ENCODE measurements at regions not wholly inside any gene's neighbourhood (a gene's known extent, or its start where the extent isn't known, plus 50 kb on each side); places are given as distances from the start of the nearest gene placed in this dataset.

- DNase-seq: no peak
- POLR2A ChIA-PET: no interaction called here
- peaks cover 5 to 21% of the 10 kb centered on the region in 2 experiments; a peak in 3 of 4 replicates for H3K4me1 ChIP-seq (ENCODE audit: control insufficient read depth in 1 of 2, insufficient read depth in 2 of 2, low read depth in 1 of 2, low read length in 1 of 2)
These were observed 175.0 kb upstream of the NUDT4 start for GRCh38 chr12:93202688-93203087.

DNA sequence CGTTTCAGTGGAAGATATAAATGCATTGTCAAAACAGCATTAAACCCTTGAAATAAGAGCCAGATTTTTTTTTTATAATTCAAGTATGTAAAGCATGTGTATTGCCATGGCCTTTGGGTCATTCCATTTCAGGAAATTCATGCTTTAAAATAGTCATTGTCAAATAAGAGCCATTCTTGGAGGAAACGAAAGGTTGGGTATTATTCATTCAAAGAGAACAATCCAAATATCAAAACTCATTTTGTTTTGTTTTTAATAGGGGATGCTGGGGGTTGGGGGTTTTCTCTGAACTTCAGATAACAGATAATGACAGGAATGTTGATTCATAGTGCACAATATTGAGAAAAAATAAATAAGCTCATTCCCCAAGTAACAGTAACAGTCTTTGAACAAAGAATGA is 174.4 kb upstream of the NUDT4 start:
- no peaks in the 10 kb centered on the region for H3K9me3 ChIP-seq
- H4K20me1 ChIP-seq (ENCODE audit: insufficient read depth): no peaks in the 10 kb centered on the region
- ChIA-PET POLR2A (no interaction called here), CTCF (interaction anchor here (0.6 to 1.4 kb wide), 2 partner anchors 12 to 1821 kb away, joined by 3 read pairs; no protein-coding TSS in a partner anchor)
- H3K9me2 ChIP-seq: no peaks in the 10 kb centered on the region
- no peaks in the 10 kb centered on the region for H3K36me3 ChIP-seq (replicated peaks in 1 of 2; ENCODE audit: control insufficient read depth in 1 of 2, insufficient read depth in 2 of 2, low read length in 1 of 2)
- H3K79me2 ChIP-seq (ENCODE audit: insufficient read depth): no peaks in the 10 kb centered on the region
- no peak overlapping the region for H3K9ac ChIP-seq
- H3F3A ChIP-seq (replicated peaks; ENCODE audit: insufficient read depth): peaks cover 4% of the 10 kb centered on the region
- no peak overlapping the region for H3K4me3 ChIP-seq (ENCODE audit: low read depth in 2 of 2, low read length in 1 of 2)
- no peaks in the 10 kb centered on the region for H3K27me3 ChIP-seq (ENCODE audit: insufficient read depth)
- DNase-seq: no peak
- 52% methylated on average over 2 of the region's 2 CpGs for WGBS (ENCODE audit: low lambda C conversion rate)
- H3K27ac ChIP-seq (ENCODE audit: low read depth in 2 of 2, low read length in 1 of 2): no peak overlapping the region; a peak in 1 of 4 replicates
- no peak overlapping the region for H3K4me2 ChIP-seq
- H3K4me1 ChIP-seq (ENCODE audit: control insufficient read depth in 1 of 2, insufficient read depth in 2 of 2, low read depth in 1 of 2, low read length in 1 of 2): peaks cover 3 to 17% of the 10 kb centered on the region in 2 experiments; a peak in 2 of 4 replicates
- H2AFZ ChIP-seq (ENCODE audit: low read depth): no peak overlapping the region
- TF ChIP-seq RCOR1 (IDR thresholded peaks at IDR 0.05; ENCODE audit: low read length): no peak
- TF ChIP-seq TEAD4 (IDR thresholded peaks at IDR 0.05; ENCODE audit: borderline replicate concordance, insufficient read depth): no peak
- no peak for TF ChIP-seq TAF1 (IDR thresholded peaks at IDR 0.05; ENCODE audit: borderline replicate concordance, low read depth, low read length)
- TF ChIP-seq MAX (IDR thresholded peaks at IDR 0.05; ENCODE audit: low read depth): no peak
- TF ChIP-seq, protein P1, sequence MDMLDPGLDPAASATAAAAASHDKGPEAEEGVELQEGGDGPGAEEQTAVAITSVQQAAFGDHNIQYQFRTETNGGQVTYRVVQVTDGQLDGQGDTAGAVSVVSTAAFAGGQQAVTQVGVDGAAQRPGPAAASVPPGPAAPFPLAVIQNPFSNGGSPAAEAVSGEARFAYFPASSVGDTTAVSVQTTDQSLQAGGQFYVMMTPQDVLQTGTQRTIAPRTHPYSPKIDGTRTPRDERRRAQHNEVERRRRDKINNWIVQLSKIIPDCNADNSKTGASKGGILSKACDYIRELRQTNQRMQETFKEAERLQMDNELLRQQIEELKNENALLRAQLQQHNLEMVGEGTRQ (IDR thresholded peaks at IDR 0.05; ENCODE audit: borderline replicate concordance, low read depth, low read length): no peak
- no peak for TF ChIP-seq FOXJ3 (CRISPR knock-in tag; IDR thresholded peaks at IDR 0.05)
- TF ChIP-seq POLR2AphosphoS5 (IDR thresholded peaks at IDR 0.05; ENCODE audit: low read depth, low read length): no peak
- no peak for TF ChIP-seq SMC3 (IDR thresholded peaks at IDR 0.05; ENCODE audit: low read depth, low read length)
- no peak for TF ChIP-seq MEF2A (IDR thresholded peaks at IDR 0.05; ENCODE audit: borderline replicate concordance, low read depth)
- no peak for TF ChIP-seq RAD21 (IDR thresholded peaks at IDR 0.05; ENCODE audit: low read length)
- no peak for TF ChIP-seq TCF12 (IDR thresholded peaks at IDR 0.05)
- no peak for TF ChIP-seq FOSL2 (IDR thresholded peaks at IDR 0.05; ENCODE audit: borderline replicate concordance, low read depth)
- TF ChIP-seq PBX3 (IDR thresholded peaks at IDR 0.05): no peak
- no peak for TF ChIP-seq RFX5 (IDR thresholded peaks at IDR 0.05; ENCODE audit: low read length)
- no peak for TF ChIP-seq GABPA (IDR thresholded peaks at IDR 0.05; ENCODE audit: low read depth)
- no peak for TF ChIP-seq SIN3A (IDR thresholded peaks at IDR 0.05; ENCODE audit: borderline replicate concordance, low read depth, low read length)

More at GRCh38 chr12:93202688-93203087, 175.0 kb upstream of the NUDT4 start:
- Histone ChIP-seq H3K9me2 (no peaks in the 10 kb centered on the region), H3K4me2 (no peak overlapping the region), H3K27me3 (ENCODE audit: insufficient read depth) (no peaks in the 10 kb centered on the region), H3F3A (replicated peaks; ENCODE audit: insufficient read depth) (peaks cover 10% of the 10 kb centered on the region), H3K79me2 (ENCODE audit: insufficient read depth) (no peaks in the 10 kb centered on the region), H3K4me3 (ENCODE audit: low read depth in 2 of 2, low read length in 1 of 2) (no peak overlapping the region), H3K27ac (ENCODE audit: low read depth in 2 of 2, low read length in 1 of 2) (no peak overlapping the region), H3K9ac (no peak overlapping the region), H4K20me1 (ENCODE audit: insufficient read depth) (no peaks in the 10 kb centered on the region), H3K9me3 (no peaks in the 10 kb centered on the region), H3K36me3 (replicated peaks in 1 of 2; ENCODE audit: control insufficient read depth in 1 of 2, insufficient read depth in 2 of 2, low read length in 1 of 2) (no peaks in the 10 kb centered on the region), H2AFZ (ENCODE audit: low read depth) (no peak overlapping the region)
- CTCF ChIA-PET: interaction anchor here (0.6 to 1.4 kb wide), 2 partner anchors 13 to 1820 kb away, joined by 3 read pairs; no protein-coding TSS in a partner anchor
- WGBS (ENCODE audit: low lambda C conversion rate): 87% methylated on average over 2 of the region's 2 CpGs
- TF ChIP-seq ELF1 (IDR thresholded peaks at IDR 0.05) (no peak), EP300 (IDR thresholded peaks at IDR 0.05; ENCODE audit: borderline replicate concordance in 1 of 2, low read depth in 1 of 2, low read length in 1 of 2) (no peak), USF1 (IDR thresholded peaks at IDR 0.05; ENCODE audit: borderline replicate concordance, low read depth) (no peak), FOXM1 (IDR thresholded peaks at IDR 0.05; ENCODE audit: low read depth) (no peak), GATA2 (CRISPR knock-in tag; IDR thresholded peaks at IDR 0.05) (no peak), CTCF (IDR thresholded peaks at IDR 0.05) (no peak), FOSL2 (IDR thresholded peaks at IDR 0.05; ENCODE audit: borderline replicate concordance, low read depth) (no peak), JUND (IDR thresholded peaks at IDR 0.05) (no peak)

Measured in SK-N-SH (cell line).